ENCODE measurements at regions not wholly inside any gene's neighbourhood (a gene's known extent, or its start where the extent isn't known, plus 50 kb on each side); places are given as distances from the start of the nearest gene placed in this dataset.

- DNase-seq: no peak
These were observed 436.8 kb downstream of the PTPRU start for GRCh38 chr1:29673228-29673500.

GRCh38 chr1:29672416-29673227 is 436.3 kb downstream of the PTPRU start:
- no peak for DNase-seq

- no peak for DNase-seq
These were observed 435.4 kb downstream of the PTPRU start for GRCh38 chr1:29671446-29672356.

- no peak for DNase-seq
These were observed 434.4 kb downstream of the PTPRU start for GRCh38 chr1:29670752-29671151.

- DNase-seq: no peak
These were observed 433.6 kb downstream of the PTPRU start for GRCh38 chr1:29669912-29670311.

- DNase-seq: no peak
These were observed 433.0 kb downstream of the PTPRU start for GRCh38 chr1:29669158-29669871.

GRCh38 chr1:29668551-29669157 is 432.3 kb downstream of the PTPRU start:
- DNase-seq: no peak

- no peak for DNase-seq
These were observed 431.6 kb downstream of the PTPRU start for GRCh38 chr1:29667951-29668350.

GRCh38 chr1:29664711-29665110 is 428.4 kb downstream of the PTPRU start:
- DNase-seq: no peak

- no peak for DNase-seq
These were observed 422.4 kb downstream of the PTPRU start for GRCh38 chr1:29658688-29659087.

GRCh38 chr1:29657816-29658215 is 421.5 kb downstream of the PTPRU start:
- no peak for DNase-seq

GRCh38 chr1:29655945-29656850 is 419.9 kb downstream of the PTPRU start:
- no peak for DNase-seq

GRCh38 chr1:29655145-29655544 is 418.8 kb downstream of the PTPRU start:
- DNase-seq: no peak

- DNase-seq: no peak
These were observed 417.6 kb downstream of the PTPRU start for GRCh38 chr1:29653886-29654450.

GRCh38 chr1:29653034-29653810 is 416.9 kb downstream of the PTPRU start:
- DNase-seq: no peak

- DNase-seq: no peak
These were observed 415.7 kb downstream of the PTPRU start for GRCh38 chr1:29651684-29652665.

GRCh38 chr1:29651246-29651645 is 414.9 kb downstream of the PTPRU start:
- DNase-seq: no peak

GRCh38 chr1:29650476-29650875 is 414.2 kb downstream of the PTPRU start:
- DNase-seq: no peak

GRCh38 chr1:29650041-29650400 is 413.7 kb downstream of the PTPRU start:
- no peak for DNase-seq
